Activated T-cell treated with anti-CD3 and anti-CD28 coated beads for 48 hours (primary cell): ENCODE measurements at regions not wholly inside any gene's neighbourhood (a gene's known extent, or its start where the extent isn't known, plus 50 kb on each side); places are given as distances from the start of the nearest gene placed in this dataset.

ENCODE experiments used
- DNase-seq: peaks from one replicate; pipeline ENCODE4 v3.0.0-alpha.2; 2020; ENCODE audit warnings: low read depth

DNA sequence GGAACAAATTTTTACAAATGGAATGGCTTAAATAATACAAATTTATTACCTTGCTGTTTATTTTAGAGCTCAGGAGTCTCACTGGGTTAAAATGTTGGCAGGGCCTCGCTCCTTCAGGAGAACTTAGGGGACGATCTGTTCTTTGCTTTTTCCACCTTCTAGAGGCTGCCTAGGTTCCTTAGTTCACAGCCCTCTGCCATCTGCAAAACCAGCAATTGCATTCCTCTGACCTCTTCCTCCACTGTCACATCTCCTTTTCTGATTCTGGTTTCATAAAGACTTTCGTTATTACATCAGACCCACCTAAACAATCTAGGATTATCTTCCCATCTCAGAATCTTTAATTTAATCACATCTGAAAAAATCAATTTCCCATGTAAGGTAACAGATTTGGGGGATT is 249.6 kb upstream of the SPRY2 start:
- DNase-seq, result no peak

DNA sequence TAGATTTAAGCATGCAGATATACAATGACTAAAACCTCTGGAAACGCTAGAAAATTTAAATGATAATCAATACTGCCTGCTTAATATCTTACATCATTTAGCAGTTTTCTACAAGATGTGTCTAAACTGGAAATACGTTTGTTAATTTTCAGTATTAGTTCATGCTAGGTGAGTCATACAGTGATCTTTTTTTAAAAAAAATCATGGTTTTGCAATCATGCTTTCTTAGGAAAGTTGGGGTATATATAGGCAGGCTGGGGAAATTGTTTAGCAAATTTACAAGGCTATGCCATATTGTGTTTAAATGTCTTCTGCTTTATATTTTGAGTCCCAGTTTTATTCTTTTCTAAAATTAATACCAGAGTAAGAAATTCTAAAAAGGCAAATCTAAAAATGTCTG is 245.4 kb upstream of the SPRY2 start:
- no peak for DNase-seq

DNA sequence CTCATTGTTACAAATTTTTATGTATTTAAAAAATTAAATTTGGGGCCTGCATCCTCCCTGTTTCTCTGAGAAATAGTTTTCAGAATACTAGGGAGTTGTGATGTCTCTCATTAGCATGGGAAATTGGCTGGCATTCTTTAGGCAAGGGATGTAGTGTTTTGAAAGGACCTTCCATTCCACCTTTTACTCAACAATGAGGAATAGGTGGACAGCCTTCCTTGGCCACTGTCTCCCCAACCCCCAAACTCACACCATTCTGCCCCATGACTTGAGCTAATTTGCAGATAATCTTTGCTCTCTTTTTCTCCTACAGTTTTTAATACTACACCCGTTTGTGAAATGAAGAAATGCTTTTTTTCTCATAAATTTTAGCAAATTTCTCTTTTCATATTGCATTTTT is 244.6 kb upstream of the SPRY2 start:
- no peak for DNase-seq

DNA sequence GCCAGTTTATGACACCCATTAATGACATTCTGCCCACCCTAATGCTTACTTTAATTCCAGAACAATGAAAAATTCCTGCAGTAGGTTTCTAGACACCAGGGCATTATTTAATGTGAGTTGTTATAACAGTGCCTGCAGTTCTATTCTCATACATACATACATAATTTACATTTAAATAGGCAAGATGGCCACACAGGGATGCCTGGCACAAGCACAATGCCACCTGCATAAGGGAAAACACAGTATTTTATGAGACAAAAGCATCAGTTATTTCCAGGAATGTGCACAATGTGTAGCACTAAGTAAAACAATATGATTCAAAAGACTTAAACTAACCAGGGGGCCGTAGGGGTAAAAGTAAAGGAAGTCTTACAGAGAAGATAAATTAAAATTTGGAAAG is 243.9 kb upstream of the SPRY2 start:
- no peak for DNase-seq

DNA sequence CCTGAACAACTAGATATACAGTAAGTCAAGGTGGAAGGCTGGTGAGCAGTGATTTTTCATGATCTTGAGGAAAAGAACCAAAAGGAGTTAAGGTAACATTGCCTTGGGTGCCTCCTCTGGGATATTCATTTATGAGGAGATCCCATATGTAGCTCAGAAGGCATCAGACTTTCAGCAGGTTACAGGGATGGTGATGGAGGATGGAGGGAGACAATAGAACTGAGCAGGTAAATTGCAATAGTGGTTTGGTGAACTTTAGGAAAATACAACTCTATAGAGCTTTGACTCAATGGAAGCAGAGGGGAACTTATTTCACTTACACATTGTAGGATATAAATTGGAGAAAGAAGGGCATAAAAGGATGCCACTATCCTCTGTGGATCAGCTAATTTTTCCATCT is 243.4 kb upstream of the SPRY2 start:
- no peak for DNase-seq

DNA sequence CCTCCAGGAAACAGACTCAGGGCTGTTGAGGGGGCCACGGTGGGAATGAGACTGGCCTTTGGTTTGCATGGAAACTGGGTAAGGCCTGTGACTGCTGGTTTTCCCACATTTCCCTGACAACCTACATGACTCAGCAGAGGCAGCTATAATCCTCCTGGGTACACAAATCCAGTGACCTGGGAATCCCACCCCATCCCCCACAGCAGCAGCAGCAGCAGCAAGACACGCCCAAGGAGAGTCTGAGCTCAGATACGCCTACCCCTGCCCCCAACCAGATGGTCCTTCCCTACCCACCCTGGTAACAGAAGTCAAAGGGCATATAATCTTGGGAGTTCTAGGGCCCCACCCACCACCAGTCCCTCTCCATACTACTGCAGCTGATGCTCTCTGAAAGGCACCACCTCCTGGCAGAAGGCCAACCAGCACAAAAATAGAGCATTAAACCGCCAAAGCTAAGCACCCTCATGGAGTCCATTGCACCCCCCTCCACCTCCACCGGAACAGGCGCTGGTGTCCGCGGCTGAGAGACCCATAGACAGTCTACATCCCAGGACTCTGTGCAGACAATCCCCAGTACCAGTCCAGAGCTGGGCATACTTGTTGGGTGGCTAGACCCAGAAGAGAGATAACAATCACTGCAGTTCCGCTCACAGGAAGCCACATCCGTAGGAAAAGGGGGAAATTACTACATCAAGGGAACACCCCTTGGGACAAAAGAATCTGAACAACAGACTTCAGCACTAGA is 237.2 kb upstream of the SPRY2 start:
- DNase-seq, result no peak

DNA sequence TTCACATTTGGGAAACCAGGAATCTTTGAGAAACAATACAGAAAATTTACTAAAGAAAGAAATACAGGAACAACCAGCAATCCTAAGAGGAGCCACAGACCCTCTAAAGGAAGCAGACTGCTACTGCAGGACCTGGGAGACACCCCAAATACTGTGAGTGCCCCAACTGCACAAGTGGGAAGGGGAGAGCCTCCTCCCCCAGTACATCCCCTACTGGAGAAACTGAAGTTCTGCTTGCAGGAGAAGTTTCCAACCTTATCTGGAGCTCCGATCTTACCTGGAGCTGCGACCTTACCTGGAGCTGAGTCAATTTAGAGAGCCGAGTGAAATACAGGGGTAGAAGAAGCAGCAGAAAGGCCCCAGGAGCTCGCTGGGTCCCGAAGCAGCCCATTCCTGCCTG is 236.4 kb upstream of the SPRY2 start:
- no peak for DNase-seq

DNA sequence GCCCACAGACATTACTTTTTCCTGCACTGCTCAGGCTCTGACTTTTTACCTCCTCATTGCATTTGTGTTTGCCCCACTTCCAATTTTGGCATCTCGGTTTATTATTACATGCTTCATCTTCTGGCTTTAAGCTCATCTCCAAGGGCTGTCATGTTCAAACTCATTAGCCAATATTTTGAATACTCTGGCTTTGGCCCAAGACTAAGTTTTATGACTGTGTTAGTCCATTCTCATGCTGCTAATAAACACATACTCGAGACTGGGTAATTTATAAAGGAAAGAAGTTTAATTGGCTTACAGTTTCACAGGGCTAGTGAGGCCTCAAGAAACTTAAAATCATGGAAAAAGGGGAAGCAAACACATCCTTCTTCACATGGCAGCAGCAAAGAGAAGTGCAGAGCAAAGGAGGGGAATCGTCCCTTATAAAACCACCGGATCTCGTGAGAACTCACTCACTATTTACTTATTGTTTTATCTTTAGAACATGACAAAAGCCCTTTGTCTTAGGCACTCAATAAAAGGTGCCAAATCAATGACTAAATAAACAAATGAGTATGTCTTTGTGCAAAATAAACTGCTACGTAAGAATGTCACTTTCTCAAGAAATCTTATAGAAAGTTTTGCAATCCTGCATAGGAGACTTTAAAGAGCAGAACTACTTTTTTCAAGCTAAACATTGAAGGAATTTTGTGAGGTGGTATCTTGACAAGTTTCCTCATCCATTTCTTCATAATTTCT is 233.4 kb upstream of the SPRY2 start:
- no peak for DNase-seq

DNA sequence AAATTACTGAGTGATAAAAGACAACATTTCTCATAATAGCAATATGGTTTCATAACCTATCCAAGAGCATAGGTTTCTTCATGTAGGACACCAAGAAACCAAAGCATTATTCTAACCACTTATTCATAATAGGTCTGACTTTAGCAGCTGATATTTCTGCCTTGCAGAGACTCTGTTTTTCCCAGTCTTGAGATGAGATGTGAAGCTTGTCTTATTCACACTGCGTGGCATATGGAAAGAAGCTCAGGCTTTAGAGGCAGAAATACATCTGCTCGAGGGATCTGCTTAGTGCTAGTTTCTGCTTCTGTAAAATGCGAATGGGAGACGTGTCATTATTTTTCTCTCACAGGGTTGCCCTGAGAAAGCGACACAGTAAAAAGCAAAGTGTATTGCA is 232.0 kb upstream of the SPRY2 start:
- no peak for DNase-seq

DNA sequence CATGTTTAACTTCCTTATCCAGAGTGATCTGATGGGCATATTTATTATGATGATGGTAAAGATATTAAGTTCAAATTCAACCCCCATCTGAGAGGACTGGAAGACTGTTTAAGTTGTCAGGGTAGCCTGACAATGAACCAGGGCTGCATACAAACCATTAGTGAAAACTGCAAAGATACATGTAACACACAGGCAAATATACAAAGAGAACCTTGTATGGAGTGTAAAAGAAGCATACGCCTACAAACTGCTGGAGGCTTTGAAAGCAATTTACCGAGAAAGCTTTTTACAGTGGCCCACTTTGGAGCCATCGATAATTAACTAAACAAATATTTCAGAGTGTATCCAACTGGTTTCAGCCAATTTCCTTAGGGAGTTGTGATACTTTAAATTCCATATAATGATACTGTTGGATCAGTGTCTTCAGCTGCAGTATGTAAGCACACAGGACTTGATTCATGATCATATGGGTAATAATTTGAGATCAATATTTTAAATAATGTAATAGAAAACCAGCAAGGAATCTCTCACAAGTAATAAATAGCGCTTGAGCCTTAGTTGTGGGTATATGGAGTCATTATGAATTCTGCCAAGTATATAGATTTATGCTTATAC is 231.5 kb upstream of the SPRY2 start:
- DNase-seq, result no peak

DNA sequence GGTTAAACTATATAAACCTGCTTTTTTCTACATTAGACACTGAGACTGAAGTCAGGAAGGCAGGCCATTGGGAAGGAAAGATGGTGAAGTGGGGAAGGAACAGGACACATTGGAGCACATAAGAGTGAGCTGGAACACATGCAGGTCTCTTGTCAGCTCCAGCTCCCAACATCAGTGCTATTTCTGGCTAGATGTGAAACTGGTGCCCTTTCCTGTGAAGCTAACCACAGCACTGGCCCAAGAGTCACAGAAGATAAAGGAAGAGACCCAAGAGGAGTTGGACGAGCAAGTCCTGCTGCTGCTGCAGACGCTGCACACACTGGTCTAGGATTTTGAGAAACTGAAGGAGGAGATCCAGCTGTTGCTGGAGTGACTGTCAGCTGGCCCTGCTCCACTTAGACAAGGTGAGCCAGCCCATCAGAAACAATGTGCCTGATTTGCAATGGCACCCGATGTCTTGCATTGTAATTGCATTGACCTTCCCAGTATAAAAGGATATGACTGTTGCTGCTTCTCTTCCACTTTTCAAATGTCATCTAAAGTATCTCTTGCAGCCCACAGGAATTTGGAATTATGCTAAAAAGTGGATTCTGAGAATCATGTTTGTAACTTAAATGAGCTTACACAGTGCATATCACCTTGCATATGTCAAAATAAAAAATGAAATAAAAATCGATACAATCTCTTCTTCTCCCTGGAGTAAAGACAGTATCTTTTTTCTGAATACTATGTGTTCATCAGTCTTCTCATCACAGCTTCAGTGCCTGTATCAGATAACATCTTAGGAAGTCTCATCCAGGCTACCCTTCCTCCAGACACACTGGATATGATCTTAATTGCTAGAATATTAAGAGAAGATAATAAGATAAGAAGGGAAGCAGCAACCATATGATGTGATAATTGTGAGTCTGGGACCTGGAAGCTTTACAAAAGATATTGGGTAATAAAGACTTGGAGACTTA is 230.7 kb upstream of the SPRY2 start:
- DNase-seq, result no peak

DNA sequence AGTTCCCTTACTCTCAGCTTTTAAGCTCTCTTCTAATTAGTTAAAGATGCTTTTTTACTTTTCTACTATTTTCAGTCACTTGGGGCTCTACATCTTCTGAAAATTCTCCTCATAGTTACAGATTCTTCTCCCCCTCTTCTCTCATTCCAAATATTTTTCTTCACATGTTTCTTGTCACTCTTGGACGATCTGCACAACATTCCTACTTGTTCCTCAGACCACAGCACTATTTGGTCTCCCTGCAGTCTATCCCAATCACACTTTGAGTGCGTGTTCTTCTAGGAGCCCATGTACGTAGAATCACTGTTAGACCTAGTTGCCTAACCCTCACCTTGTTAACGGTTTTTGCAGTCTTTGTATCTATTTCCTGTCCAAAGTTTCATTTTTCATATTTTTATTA is 222.5 kb upstream of the SPRY2 start:
- DNase-seq, result no peak

DNA sequence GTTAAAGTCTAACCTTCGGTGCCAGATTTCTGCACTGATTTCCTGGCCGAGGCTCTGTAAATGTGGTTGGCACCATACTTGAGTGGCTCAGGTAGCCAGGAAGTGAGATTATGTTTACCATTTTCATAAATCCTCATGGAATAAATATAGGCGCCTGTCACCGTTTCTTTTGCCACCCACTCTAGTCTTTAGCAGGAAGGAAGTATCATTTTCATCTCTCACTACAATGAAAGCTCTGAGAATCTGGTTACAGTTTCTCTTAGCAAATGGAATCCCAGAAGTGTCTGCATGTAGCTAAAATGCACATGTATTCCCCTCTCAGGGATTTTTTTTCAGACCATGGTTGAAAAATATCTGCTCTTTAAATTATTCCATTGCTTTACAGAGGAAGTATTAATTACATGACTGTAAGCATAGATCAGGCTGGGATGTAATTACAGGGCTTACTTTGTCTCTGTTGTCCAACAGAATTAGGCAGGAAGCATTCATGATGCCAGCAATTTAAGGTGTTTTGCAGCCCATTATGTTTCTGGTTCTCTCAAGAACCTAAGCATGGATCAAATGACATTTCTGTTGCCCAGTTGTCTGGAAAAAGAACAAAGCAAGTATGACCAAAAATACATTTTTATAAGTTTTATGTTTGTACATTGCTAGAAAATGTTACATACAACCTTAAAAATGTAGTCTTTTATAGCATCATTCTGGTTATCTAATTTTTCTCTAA is 221.7 kb upstream of the SPRY2 start:
- no peak for DNase-seq

DNA sequence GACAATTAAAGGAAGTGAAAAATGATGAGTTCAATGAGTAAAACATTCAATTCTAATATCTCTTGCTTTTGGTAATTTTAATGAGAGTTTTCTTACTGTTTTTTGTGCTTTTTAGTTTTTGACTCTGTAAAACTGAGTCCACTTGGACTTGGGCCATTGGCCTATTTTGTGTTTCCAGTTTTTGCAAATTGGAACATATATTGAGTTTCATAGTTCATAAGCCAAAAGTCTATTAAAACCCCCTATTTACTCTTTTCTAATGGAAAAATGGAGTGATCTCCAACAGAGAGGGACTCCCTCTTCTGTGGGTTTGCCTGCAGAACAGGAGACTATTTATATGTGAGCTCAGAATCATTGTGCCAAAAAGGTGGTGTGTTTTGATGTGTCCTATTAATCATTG is 219.7 kb upstream of the SPRY2 start:
- no peak for DNase-seq

DNA sequence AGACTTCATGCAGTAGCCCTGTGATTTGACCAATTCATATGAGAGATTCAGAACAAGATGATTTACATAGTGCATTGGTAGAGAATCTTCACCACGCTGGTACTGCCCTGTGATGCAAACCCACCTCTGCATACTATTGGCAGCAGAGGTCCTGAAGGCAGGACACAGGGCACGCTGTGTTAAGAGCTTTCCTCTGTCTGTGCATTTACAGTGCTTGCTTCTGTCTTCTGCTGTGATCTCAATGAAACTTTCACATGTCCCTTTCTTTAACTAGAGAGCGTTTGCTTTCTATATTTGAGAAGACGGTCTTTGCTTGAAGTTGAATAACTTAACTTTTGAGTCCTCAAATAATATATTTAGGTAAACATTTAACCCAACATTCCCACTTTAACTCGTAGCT is 219.0 kb upstream of the SPRY2 start:
- DNase-seq, result no peak

DNA sequence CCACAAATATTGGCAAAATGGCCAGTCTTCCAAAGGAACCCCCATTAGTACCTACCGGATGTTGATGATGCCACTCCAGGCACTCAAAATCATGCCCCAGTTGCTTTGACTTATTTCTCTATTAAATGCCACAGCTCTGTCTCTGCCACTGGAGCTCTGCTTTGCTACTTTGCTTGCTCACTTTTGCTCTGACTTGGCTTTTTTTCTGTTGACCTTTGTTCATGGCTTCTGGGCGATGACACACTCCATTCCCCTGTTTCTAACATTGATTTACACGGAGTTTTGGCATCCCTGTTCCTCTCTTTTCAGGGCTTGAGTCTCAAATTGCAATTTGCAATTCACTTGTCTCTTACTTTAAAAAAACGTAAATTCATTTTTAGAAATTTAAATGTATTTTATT is 217.1 kb upstream of the SPRY2 start:
- no peak for DNase-seq

DNA sequence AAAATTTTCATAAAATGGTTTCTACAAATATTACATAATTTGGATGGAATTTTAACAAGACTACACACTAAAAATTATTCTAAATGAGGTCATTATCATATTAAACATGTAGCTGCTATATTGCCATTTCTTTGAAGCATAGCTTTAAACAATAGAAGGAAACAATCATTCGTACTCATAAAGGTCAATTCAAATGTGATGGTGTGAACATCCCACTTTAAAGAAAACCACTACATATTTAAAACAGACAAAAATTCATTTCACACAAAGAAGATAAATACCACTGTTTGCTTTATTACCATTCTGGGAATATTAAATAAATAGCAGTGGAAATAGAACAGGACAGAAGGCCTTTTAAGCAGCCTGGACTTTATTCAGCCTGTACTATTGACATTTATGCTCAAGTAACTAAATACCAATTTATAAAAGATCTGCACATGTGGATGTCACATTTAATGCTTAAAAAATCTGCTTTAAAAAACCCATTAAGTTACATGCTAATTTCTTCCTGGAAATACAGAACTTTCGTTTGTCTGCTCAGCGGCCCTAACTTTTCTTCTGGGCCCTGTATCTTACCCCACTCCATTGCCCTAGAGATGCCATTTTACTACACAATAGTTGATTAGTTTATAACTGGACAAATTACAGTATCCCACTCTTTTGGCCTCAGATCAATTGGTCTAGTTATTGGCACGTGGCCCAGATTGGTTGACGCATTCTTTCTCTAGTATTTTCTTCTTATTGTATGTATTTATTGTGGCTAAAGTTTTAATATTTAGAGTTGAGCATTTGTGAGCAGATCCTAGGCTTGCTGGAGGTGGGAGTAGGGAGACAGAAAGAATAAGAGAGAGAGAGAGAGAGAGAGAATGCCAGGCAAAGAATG is 215.1 kb upstream of the SPRY2 start:
- DNase-seq, result no peak

DNA sequence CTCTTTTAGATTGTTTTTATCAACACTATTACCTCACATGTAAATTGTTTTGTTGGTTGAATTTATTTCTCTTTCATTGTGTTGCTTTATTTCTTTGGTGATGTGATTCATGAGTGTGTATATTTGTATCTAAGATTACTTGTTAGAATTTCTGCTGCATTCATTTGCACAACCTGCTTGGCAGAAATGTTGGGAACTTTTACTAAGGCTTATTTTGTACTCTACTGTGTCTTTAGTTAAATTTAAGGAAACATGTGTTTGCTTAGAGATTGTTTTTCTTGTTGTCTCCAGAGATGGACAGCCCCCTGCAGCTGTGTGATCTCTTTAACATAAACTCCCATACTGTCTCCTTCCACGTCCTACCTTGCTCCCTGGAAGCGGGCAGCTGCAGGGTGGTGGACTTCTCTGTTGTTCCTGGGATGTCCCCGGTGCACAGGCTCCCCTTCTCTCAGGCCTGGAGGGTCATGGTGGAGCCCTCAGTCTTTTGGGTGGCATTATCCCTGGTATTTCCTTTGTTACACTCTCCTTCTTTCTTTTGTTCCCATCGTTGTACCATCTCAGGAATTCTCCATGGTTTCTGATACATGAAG is 212.0 kb upstream of the SPRY2 start:
- DNase-seq, result no peak

DNA sequence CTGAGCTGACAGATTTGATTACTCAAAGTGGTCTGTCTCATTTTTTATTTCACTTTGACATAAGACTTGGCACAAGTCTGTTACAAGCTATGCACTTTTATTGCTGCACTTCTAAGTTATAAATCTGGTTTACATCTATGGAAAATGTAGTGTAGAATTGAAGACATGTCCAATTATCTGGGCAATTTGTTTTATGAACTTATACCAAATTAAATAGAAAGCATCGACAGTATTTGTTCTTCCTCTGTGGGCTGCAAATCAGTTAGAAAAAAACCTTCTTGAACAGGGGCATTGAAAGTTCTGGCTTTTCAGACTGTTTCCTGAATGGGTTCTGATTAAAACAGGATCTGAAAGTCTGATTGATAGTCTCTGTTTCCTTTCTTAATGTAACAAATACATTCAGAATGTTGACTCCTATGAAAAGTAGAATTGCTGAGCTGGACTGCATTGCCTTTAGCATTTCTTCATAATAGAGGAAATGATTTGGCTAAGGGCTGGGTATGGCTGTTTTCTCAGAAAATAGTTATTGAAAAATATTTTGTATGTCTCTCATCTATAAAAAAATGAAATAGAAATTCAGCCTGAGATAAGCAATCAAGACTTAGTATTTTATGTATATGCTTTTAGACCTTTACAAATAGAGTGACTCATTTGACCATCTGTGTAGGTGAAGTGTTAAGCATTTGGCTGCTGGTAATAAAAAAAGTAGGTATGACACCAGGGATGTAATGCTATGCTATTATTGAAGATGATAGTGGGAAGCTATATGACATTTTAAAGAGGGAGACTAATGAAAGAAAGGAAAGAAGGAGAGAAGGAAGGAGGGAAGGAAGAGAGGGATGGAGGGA is 210.9 kb upstream of the SPRY2 start:
- no peak for DNase-seq
